Sigmoid colon (tissue), 6 donors: ENCODE measurements at regions not wholly inside any gene's neighbourhood (a gene's known extent, or its start where the extent isn't known, plus 50 kb on each side); places are given as distances from the start of the nearest gene placed in this dataset.
"Not testable (repeated sequence)": the region's sequence is repeated elsewhere in the genome, so short reads cannot be mapped to it uniquely, and the experiment has no call there.

ENCODE experiments used
- DNase-seq: peaks from one replicate; pipeline ENCODE4 v3.0.0-alpha.2; 2019
- H3K27ac ChIP-seq, 4 donors: fragments of 200-600 bp; sonication (generic); one replicate each; pipeline ENCODE4 v1.5.1; 2016 to 2019; ENCODE audit warnings: mild to moderate bottlenecking in 1 of 4
- H3K27me3 ChIP-seq, 3 donors: fragments of 200-600 bp; sonication (generic); one replicate each; pipeline ENCODE4 v1.5.1; 2019; ENCODE audit warnings: mild to moderate bottlenecking in 1 of 3
- H3K36me3 ChIP-seq, 4 donors: fragments of 200-600 bp; sonication (generic); one replicate each; pipeline ENCODE4 v1.5.1; 2016 to 2019
- H3K4me1 ChIP-seq, 4 donors: fragments of 200-600 bp; sonication (generic); one replicate each; pipeline ENCODE4 v1.5.1; 2017 to 2019
- H3K4me3 ChIP-seq, 4 donors: fragments of 200-600 bp; sonication (generic); one replicate each; pipeline ENCODE4 v1.5.1; 2017 to 2019; ENCODE audit warnings: mild to moderate bottlenecking in 2 of 4, moderate library complexity in 1 of 4
- H3K9me3 ChIP-seq, 4 donors: fragments of 200-600 bp in 3 of 4; sonication (generic) in 3 of 4; one replicate each; pipeline versions ENCODE4 v1.5.1 to v1.6.1; 2013 to 2019
- CTCF ChIP-seq, 4 experiments: fragments of 450-650 bp in 3 of 4; fragments of 200-600 bp in 1 of 4; IDR thresholded peaks; one replicate each; pipeline ENCODE4 v1.5.1; 2016 to 2019; ENCODE audit warnings: antibody characterized with exemption in 4 of 4, mild to moderate bottlenecking in 3 of 4, moderate library complexity in 2 of 4
- EP300 ChIP-seq, 4 donors: sonication (generic); formaldehyde crosslinking; IDR thresholded peaks; one replicate each; pipeline ENCODE4 v1.6.1; 2017; ENCODE audit warnings: antibody characterized with exemption in 4 of 4
- POLR2A ChIP-seq, 2 donors: fragments of 450-650 bp; IDR thresholded peaks; one replicate each; pipeline ENCODE4 v1.6.1; 2016; ENCODE audit warnings: antibody characterized with exemption in 2 of 2, mild to moderate bottlenecking in 2 of 2, moderate library complexity in 2 of 2
- POLR2AphosphoS5 ChIP-seq, 4 donors: sonication (generic); formaldehyde crosslinking; IDR thresholded peaks; one replicate each; pipeline ENCODE4 v1.6.1; 2017; ENCODE audit warnings: antibody characterized with exemption in 4 of 4
- WGBS, 2 donors: extraction: QIAGEN DNeasy Blood & Tissue Kit; methylation state at CpG; one replicate each; pipeline ENCODE4 v1.1.7; 2013; 5-methylcytosine and 5-hydroxymethylcytosine counted together
- intact Hi-C: fragments of 100-400 bp; cut with DNase I; formaldehyde crosslinking; loops from one replicate; pipeline ENCODE4 v1.15.1; 2023
- donor health status: healthy with polysubstance abuse.
- donor health status: healthy.

GRCh38 chr4:179698321-179698720, 2256.1 kb upstream of the AGA start:
- Histone ChIP-seq H3K9me3 (no peaks in the 10 kb centered on the region), H3K27ac (no peak overlapping the region), H3K4me1 (no peaks in the 10 kb centered on the region), H3K27me3 (no peaks in the 10 kb centered on the region), H3K36me3 (no peaks in the 10 kb centered on the region), H3K4me3 (no peak overlapping the region)
- intact Hi-C loops, result no loop called here
- TF ChIP-seq POLR2A (IDR thresholded peaks at IDR 0.05), result no peak
- TF ChIP-seq CTCF (IDR thresholded peaks at IDR 0.05), result no peak
- no peak for TF ChIP-seq POLR2AphosphoS5 (IDR thresholded peaks at IDR 0.05)
- TF ChIP-seq EP300 (IDR thresholded peaks at IDR 0.05), result no peak
- no peak for DNase-seq
- WGBS, 2 donors, result 75 to 83% methylated on average over 5 of the region's 5 CpGs

DNA sequence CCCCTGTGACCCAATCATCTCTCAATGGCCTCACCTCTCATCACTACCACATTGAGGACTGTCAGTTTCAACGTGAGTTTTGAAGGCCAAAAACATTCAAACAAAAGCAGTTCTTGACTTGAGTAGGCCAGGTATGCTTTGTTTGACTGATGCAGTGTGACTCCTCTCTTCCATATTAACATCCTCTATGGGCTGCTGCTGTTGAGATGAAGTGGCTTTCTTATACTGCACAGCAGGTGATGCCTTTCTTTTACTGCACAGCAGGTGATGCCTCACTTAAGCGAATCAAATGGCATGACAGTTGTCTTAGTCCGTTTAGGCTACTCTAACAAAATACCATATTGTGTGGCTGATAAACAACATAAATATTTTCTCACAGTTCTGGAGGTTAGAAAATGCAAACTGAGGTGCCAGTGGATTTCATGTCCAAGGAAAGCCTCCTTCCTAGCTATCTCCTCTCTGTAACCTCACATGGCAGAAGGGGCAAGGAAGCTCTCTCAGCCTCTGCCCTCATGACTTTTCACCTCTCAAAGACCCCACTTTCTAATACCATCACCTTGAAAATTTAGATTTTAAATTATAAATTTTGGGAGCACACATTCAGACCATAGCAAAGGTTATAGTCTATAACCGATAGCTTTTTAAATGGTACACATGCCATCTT, 2267.9 kb upstream of the AGA start:
- Histone ChIP-seq H3K9me3 (no peaks in the 10 kb centered on the region), H3K27me3 (no peaks in the 10 kb centered on the region), H3K36me3 (no peaks in the 10 kb centered on the region), H3K4me1 (no peaks in the 10 kb centered on the region), H3K27ac (no peak overlapping the region), H3K4me3 (no peak overlapping the region)
- intact Hi-C loops, result no loop called here
- DNase-seq, result no peak
- WGBS, 2 donors, result 47 to 52% methylated on average over 4 of the region's 4 CpGs
- TF ChIP-seq EP300 (IDR thresholded peaks at IDR 0.05) (no peak), POLR2A (IDR thresholded peaks at IDR 0.05) (no peak), CTCF (IDR thresholded peaks at IDR 0.05) (no peak), POLR2AphosphoS5 (IDR thresholded peaks at IDR 0.05) (no peak)

GRCh38 chr4:179719766-179720450, 2277.7 kb upstream of the AGA start:
- Histone ChIP-seq H3K4me1 (no peaks in the 10 kb centered on the region), H3K27me3 (no peaks in the 10 kb centered on the region), H3K27ac (no peak overlapping the region), H3K9me3 (peaks cover 0 to 3% (median 1%) of the 10 kb centered on the region in 4 donors), H3K4me3 (no peak overlapping the region), H3K36me3 (no peaks in the 10 kb centered on the region)
- intact Hi-C loops, result no loop called here
- no peak for DNase-seq
- WGBS, 2 donors, result 88 to 94% methylated on average over 8 of the region's 8 CpGs
- TF ChIP-seq POLR2AphosphoS5 (IDR thresholded peaks at IDR 0.05) (no peak), EP300 (IDR thresholded peaks at IDR 0.05) (no peak), POLR2A (IDR thresholded peaks at IDR 0.05) (no peak), CTCF (IDR thresholded peaks at IDR 0.05) (no peak)

GRCh38 chr4:179726491-179726890, 2284.3 kb upstream of the AGA start:
- H3K27ac ChIP-seq, intact Hi-C loops, DNase-seq, H3K36me3 ChIP-seq, H3K27me3 ChIP-seq, H3K9me3 ChIP-seq, H3K4me3 ChIP-seq, H3K4me1 ChIP-seq: not testable (repeated sequence)
- 76 to 77% methylated on average over 6 of the region's 6 CpGs for WGBS, 2 donors

GRCh38 chr4:179728305-179728704, 2286.1 kb upstream of the AGA start:
- no peak overlapping the region for H3K4me3 ChIP-seq
- 81 to 83% methylated on average over 4 of the region's 4 CpGs for WGBS, 2 donors
- no peaks in the 10 kb centered on the region for H3K27me3 ChIP-seq
- intact Hi-C loops, result no loop called here
- H3K27ac ChIP-seq, result no peak overlapping the region
- TF ChIP-seq CTCF (IDR thresholded peaks at IDR 0.05) (no peak), EP300 (IDR thresholded peaks at IDR 0.05) (no peak), POLR2AphosphoS5 (IDR thresholded peaks at IDR 0.05) (no peak), POLR2A (IDR thresholded peaks at IDR 0.05) (no peak)
- DNase-seq, result no peak
- no peaks in the 10 kb centered on the region for H3K9me3 ChIP-seq
- no peaks in the 10 kb centered on the region for H3K36me3 ChIP-seq
- H3K4me1 ChIP-seq, result no peaks in the 10 kb centered on the region

- 91 to 94% methylated on average over 6 of the region's 6 CpGs for WGBS, 2 donors
- intact Hi-C loops, H3K4me1 ChIP-seq, H3K9me3 ChIP-seq, H3K36me3 ChIP-seq, DNase-seq, H3K4me3 ChIP-seq, H3K27me3 ChIP-seq, H3K27ac ChIP-seq: not testable (repeated sequence)
Observed at GRCh38 chr4:179736820-179737219, 2294.6 kb upstream of the AGA start.
